DMS 273 (cell line): ENCODE measurements at regions not wholly inside any gene's neighbourhood (a gene's known extent, or its start where the extent isn't known, plus 50 kb on each side); places are given as distances from the start of the nearest gene placed in this dataset.

Source experiments
- DNase-seq: peaks from one replicate; lab custom pipeline; 2025; ENCODE audit not compliant: unreplicated experiment; lab: John Stamatoyannopoulos, UW

DNA sequence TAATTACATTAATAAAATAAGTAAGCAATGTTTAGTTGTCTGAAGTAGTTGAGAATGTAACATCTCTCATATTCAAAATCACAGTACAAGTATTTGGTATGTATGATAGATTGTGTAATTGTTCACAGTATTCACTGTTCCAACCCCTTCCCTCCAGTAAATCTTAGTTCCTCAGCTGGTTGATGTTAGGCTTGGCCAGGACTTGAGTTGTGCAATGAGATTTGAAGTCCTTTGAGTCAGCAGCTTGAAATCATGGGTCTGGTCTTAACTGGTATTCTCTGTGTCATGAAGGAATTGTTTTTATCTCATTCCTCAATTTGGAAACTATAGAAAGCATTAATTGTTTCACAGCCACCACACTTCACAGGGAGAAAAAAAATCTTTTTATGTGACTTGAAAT lies 477.1 kb downstream of the FSCB start:
- DNase-seq: no peak

DNA sequence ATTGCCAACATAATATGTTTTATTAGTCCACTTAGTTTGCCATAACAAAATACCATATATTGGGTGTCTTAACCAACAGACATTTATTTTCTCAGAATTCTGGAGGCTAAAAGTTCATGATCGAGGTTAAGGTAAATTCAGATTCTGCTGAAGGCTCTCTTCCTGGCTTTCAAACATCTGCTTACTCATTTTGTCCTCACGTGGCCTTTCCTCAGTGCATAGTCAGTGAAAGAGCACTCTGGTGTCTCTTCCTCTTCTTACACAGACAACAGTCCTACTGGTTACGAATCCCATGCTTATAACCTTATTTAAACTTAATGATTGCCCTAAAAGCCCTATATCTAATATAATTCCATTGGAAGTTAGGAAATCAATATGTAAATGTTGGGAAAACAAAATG lies 479.7 kb downstream of the FSCB start:
- DNase-seq: peak; percentile 67

DNA sequence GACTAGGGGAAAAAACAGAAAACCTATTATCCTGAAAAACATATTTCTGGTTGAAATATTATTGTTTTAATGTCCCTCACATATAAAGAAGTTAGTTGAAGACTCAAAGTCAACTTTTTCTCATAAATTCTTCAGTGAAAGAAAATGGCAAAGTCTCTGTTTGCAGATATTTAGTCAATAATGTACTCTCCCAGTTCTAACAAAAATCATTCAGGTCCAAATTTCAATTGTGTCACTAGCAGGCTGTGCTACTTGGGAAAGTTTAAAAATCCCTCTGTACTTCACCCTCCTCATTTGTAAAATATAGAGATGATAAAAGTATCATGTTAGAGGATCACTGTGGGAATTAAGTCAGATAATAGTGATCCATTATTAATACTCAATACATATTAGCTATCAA lies 496.5 kb downstream of the FSCB start:
- DNase-seq: no peak

DNA sequence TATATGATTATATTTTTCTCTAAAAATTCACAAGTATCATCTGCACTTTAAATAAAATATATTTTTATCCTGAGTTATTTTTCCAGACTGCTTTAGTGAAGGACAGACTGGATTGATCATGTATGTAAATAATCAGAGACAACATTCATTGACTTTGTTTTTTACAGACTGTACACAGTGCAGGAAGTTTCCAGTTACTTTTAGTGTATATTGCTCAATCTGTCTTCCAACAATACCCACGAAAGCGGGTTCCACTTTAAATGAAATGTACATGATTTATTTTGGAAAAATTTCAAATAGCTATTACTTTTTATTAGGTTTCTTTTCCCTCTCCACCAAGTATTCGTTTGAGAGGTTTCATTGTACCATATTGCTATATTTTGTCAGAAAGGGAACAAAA lies 497.0 kb downstream of the FSCB start:
- DNase-seq: no peak

DNA sequence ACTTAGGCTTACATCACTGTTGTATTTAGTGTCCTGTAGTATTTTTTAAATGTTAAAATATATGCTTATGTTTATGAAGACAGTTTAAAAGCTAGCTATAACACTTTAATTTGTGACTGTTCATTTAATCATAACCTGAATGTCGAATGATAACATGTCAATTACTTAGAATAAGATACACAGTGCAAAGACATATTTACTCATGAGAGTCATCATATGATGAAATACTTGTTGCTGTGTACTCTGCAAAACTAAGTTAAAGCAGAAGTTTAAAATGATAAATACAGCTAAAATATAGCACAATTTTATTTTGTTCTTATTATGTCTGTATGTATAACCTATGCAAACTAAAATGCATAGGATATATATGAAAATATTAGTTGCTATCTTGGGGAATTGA lies 497.4 kb downstream of the FSCB start:
- no peak for DNase-seq

DNA sequence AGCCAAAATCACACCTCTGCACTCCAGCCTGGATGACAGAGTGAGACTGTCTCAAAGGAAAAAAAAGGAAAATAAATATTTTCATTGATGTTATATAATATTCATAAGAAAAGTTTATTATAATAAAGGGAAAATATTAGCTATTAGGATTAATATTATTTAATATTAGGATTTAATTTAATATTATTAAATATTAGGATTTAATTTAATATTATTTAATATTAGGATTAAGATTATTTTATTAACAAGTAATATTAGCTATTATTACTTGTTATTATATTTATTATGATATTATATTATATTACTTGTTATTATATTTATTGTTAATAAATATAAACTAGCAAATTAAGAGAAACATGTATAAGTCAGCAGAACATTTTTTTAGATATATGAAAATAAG lies 518.1 kb downstream of the FSCB start:
- no peak for DNase-seq

DNA sequence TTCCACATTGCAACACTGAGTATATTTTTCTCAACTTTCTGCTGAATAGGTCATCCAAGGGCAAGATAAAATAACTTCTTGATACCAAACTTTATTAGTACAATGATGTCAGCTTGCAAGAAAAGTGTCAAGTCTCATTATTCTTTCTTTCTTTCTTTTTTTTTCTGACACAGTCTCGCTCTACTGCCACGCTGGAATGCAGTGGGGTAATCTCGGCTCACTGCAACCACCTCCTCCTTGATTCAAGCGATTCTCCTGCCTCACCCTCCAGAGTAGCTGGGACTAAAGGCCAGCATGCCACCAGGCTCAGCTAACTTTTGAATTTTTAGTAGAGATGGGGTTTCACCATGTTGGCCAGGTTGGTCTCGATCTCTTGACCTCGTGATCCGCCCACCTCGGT lies 523.4 kb downstream of the FSCB start:
- no peak for DNase-seq

DNA sequence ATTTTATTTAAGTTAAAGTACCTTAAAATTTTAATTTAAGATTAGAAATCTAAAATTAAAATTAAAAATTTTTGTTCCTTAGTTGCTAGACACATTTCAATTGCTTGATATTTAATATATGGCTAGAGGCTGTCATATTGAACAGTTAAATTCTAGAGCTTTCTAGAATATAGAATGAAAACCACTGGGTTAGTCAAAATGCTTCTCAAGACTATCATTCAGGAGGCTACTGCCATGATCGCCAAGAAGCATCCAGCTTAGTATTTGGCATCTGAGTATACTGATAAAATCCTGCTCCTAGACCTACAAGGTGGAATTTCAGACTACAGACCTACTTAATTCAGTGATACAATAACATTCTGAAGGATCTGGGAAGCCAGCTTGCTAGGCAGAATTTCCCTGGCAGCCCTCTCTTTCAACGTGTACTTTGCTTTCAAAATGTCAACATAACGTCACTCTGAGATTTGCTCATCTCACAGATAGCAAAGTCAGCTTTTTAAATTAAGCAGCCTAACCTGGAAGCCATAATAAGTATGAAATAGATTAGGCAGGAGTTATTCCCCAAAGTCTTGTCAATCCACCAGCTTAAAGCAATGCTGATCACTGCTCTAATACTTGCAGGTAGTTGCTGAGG lies 525.8 kb downstream of the FSCB start:
- DNase-seq: no peak

DNA sequence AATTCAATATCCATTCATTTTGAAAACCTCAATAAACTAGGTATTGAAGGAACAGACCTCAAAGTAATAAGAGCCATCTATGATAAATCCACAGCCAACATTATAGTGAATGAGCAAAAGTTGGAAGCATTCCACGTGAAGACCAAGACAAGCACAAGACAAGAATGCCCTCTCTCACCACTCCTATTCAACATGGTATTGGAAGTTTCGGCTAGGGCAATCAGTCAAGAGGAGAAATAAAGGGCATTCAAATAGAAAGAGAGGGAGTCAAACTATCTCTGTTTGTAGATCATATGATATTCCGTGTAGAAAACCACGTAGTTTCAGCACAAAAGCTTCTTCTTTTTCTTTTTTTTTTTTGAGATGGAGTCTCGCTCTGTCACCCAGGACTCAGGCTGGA lies 550.3 kb downstream of the FSCB start:
- no peak for DNase-seq

DNA sequence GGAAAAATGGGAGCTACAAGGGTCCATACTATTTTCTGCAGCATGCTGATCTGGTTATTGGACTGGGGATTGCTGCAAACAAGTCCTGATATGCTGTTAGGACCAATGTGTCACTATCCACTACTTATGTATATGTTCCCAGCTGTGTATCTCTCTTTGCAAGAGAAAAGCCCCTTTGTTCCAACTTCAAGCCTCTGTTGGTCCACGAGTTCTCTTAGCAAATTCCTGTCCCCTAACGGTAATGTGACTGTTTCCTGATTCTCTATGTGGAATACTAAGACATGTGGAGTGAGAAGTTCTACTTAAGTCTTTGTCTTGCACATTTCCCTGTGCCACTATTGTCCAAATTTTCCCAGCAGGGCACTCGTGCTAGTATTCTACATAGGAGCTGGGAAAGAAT lies 557.7 kb downstream of the FSCB start:
- DNase-seq: no peak

DNA sequence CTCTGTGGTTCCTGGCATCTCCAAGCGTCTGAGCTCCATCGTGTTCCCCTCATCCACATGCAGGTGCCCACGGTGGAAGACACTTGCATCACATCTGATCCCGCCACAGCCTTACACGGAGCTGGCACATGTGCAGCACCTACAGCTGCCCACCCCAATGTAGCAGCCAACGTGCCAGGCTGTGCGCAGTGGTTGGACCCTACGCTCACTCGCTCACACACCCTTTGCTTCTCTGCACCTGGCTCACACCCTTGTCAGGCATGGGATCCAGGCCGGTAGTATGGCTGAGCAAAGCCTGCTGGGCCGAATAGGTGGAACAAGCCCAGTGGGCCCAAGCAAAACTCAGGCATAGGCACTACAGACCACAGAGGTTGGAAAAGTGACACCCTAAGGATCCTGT lies 567.2 kb downstream of the FSCB start:
- DNase-seq: no peak

DNA sequence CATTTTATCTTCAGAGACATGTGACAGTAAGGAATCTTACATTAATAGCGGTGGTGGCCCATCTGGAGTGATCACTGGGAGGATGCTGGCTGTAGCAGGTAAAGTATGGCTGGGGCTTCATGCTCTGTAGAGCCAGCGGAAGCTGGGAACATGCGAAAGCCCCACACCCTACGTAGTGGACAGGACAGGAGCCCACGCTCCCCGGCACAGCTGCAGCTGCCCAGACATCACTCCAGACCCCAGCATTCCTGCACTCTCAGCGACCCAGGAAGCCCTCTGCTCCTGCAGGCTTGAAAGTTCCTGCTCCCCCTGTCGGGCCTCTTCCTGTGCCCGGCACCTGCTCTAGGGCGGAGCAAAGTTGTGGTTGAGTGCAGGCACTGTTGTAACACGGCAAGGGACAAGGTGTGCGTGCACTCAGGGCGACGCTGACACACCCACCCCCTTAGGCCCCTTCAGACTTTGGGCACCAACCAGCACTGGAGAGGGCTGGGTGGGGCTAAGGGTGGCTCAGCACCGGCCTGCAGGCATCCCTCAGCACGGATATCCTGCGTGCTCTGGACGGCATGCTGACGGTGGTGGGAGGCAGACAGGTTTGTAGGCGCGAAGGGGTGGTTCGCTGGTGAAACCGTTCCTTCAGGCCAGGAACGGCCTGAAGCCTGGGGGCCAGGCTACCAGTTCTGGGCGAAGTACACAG lies 568.3 kb downstream of the FSCB start:
- DNase-seq: no peak

DNA sequence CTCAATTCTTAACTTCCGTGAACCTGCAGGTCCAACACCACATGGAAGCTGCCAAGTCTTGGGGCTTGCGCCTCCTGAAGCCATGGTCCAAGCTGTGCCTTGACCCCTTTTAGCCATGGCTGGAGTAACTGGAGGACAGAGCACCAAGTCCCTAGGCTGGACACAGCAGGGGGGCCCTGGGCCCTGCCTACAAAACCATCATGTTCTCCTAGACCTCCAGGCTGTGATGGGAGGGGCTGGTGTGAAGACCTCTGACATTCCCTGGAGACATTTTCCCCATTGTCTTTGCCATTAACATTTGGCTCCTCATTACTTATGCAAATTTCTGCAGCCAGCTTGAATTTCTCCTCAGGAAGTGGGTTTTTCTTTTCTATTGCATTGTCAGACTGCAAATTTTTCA lies 570.1 kb downstream of the FSCB start:
- no peak for DNase-seq

DNA sequence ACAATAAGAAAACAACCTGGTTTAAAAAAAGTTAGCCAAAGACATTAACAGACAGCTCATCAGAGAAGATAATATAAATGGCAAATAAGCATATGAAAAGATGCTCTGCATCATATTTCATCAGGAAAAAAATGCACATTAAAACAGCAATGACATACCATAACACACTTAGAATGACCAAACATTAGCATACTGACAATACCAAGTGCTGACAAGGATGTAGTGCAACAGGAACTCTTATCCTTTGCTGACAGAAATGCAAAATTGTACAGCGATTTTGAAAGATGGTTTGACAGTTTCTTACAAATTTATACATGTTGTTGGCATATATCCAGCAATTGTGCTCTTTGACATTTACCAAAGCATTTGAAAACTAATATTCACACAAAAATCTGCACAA lies 573.0 kb downstream of the FSCB start:
- DNase-seq: no peak

DNA sequence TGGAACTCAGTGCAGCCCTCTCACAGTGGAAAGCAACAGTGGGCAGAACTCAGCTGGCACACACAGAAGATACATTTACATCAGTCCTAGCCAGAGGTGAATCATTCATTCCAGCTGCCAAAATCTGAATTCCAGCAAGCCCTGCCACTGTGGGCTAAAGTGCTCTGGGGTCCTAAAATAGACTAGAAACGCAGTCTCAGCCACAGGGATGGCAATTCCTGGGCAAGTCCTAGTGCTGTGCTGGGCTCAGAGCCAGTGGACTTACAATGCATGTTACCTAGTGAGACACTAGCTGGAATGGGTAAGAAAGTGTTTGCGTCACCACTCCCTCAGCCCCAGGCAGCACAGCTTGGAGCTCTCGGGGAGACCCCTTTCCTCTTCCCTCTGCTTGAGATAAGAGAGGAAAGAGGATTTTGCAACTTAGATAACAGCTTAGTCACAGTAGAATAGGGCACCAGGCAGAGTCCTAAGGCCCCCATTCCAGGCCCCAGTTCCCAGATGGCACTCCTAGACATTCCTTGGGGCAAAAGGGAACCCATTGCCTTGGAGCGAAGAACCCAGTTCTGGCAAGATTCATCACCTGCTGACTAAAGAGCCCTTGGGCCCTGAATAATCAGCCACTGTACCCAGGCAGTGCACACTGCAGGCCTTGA lies 592.9 kb downstream of the FSCB start:
- DNase-seq: no peak

DNA sequence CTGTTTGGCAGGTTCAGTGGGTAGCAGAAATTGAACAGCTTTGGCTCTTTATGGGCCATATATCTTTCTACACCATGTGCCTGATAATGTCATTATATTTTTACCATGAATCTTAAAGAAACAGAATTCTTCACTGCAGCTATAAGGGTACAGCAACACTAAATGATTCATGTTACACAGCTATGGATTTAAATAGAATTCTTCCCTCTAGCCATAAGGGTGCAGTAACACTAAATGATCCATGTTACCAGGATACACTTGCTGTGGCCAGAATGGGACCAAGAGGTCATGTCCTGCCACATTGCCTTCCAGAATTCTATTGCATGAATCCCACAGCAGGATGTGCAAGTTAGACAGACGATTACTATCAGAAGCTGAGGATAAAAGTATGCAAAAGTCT lies 603.9 kb downstream of the FSCB start:
- no peak for DNase-seq

DNA sequence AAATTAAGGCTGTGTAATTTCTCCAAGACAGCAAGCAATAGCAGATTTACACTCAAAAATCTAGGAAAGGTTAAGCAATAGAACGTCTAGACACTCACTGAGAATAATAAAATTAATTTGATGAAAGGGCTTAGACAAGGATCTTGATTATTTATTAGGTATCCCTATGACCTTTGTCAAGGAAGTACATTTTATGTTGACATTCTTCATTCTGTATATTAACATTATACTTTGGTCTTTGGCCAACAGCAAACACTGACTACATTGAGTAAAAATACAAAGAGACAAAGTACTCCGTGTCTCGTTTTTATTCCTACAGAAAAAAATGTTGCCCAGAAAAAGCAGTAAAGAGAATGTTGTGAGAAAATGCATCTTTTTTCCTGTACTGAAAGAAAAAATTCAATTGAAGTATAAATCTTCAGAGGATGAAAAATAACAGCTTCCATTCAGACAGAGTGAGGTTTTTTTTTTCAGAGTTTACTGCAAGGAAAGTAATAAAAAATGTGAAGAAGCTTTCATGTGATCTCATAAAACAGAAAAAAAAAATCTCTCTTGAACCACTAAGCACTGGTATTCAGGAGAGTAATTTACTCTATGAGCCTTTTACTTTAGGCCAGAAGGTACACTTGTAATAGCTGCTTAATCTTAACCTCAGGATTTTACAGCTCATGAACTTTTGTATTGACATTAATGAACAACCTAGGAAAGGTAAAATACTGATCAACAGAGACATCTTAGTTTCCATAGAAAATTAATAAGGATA lies 605.0 kb downstream of the FSCB start:
- DNase-seq: no peak

DNA sequence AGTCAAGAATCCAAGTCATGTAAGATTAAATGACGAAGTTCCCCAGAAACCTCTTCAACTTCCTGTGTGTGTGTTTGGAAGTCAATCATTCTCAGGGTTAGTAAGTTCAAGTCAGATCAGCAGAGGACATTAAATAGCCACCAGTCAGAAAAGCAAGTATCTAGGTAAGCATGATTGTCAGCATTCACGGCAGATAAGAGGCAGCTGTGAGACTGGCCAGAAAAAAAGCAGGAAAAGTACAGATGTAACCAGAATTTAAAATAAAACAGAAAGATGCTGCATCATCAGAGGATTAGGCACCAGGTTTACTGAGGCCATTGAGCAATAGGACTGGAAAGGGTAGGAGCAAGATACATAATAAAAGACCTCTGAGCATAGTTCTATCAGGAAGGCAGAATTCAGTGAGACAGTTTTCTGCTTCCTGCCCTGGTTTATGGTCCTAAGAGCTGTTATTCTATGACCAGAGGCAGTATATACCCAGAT lies 606.9 kb downstream of the FSCB start:
- DNase-seq: no peak

DNA sequence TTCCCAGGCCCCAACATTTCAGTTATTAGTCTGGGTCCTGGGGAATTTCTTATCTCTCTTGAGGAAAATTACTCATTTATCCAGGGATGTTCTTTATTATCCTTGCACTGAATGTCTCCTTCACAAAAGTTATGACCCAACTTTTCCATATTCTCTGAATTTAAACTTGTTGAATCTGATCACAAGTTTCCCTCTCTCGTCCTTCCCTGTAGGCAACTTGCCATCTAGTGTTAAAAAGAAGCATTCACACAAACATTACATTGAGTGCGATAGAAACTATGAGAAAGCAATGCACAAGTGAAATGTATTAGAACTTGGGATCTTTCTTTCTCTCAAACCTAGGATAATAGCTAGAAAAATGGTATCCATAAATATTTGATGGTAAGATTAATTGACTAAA lies 608.4 kb downstream of the FSCB start:
- DNase-seq: peak; percentile 22

DNA sequence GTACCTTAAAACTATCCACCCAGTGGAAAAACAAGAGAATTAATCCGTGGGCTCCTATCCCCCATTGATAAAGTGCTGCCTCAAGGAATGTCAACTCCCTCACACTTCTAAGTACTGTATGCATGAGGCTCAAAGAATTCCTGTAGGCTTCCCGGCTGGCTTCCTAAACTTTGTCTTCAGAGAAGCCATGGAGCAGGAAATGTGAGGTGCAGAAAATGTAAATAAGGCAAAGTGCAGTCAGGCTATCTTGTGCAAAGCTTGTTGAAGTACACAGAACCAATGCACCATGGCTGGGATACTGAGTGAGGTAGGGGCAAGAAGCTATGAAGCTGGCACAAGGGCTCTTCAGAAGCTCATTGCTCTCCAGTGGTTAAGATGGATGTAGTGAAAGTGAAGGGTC lies 611.0 kb downstream of the FSCB start:
- DNase-seq: no peak

DNA sequence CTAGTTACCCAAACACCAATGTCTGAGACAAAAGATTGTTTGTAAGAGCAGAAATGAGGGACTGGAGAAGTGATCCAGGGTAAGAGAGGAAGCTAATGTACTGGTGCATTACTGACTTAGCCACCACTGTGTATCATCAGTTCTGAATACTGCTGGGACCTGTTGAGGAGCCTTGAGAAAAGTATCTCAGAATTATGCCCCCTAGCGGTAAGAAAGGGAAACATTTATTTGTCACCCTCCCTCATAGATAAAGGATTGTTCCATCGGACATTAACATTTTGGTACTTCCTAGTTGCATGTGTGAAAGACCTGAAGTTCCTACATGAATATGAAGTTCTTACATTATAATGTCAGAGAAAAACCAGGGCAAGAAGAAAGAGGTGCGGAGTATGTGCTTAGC lies 612.5 kb downstream of the FSCB start:
- DNase-seq: peak; percentile 39

DNA sequence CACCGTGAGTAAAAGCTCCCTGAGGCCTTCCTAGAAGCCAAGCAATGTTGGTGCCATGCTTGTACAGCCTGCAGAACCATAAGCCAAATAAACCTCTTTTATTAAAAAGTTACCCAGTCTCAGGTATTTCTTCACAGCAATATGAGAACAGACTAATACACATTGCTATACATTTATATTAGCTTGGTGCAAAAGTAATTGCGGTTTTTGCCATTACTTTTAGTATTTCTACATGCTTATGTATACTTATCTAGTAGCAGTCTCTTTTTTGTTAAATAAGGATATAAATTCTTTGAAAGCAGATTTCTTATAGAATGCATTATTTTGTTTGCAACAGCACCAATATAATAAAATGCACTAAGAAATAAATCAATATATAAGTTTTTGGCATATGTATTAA lies 619.6 kb downstream of the FSCB start:
- DNase-seq: no peak
